GM21447 (cell line): ENCODE measurements at regions not wholly inside any gene's neighbourhood (a gene's known extent, or its start where the extent isn't known, plus 50 kb on each side); places are given as distances from the start of the nearest gene placed in this dataset.

Experiments
- ATAC-seq: cut with Tn5 transposase; IDR thresholded peaks from one replicate; pipeline ENCODE4 v1.9.1; 2021; ENCODE audit not compliant: unreplicated experiment

DNA sequence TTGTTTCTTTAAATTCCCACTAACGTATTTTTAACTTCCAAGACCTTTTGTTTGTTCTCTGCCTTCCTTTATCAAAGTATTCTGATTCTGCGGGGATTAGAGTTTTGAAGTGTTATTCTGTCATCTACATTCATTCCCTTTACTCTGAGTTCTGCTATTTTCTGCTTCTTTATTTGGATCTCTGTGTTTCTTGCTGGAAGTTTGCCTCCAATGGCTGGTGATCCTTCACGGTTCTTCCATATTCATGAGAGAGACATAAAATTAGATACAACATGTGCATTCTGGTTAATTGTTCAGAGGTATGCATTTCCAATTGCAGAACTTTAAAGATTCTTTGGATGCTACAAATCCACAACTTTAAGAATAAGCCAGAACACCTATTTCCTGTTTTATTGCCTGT, 244.7 kb upstream of the ADARB2 start:
- ATAC-seq, result no peak

- no peak for ATAC-seq
Measured at GRCh38 chr10:1980459-1980858, 243.1 kb upstream of the ADARB2 start.

GRCh38 chr10:1978584-1978983, 241.3 kb upstream of the ADARB2 start:
- ATAC-seq, result no peak

DNA sequence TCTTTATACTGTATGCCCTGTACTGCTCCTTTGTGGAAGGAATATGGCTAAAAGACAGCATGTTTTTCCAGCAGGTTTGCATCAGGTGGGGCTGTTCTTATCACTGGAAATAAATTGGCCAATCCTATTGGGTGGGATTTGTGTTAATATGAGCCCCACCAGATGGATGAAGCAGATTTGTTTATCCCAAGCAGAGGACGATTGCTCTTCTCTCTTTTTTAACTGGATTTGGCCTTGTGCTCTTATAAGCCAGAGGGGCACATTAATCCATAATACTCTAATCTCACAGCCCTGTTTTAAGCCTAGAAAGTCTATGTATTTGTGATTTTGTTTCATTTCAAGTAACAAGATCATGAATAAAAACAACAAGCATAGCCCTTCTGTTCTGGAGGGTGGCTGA, 240.1 kb upstream of the ADARB2 start:
- ATAC-seq, result no peak

DNA sequence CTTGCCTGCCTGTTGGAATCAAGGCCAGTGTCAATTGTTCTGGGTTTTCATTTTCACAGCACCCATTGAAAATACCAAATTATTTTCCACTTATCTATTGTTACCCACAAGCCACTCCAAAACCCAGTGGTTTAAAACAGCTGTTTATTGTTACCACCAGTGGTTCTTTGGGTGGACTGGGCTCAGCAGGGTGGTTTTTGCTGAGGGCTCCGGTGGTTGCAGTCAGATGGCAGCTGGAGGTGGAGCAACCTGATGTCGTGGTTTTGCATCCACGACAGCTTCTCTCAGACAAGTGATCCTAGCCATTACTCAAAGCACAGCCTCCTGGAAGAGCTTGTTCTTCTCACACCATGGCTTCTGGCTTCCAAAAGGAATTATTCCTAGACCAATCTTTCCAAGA, 235.1 kb upstream of the ADARB2 start:
- ATAC-seq, result no peak

GRCh38 chr10:1968257-1969033, 231.1 kb upstream of the ADARB2 start:
- no peak for ATAC-seq

DNA sequence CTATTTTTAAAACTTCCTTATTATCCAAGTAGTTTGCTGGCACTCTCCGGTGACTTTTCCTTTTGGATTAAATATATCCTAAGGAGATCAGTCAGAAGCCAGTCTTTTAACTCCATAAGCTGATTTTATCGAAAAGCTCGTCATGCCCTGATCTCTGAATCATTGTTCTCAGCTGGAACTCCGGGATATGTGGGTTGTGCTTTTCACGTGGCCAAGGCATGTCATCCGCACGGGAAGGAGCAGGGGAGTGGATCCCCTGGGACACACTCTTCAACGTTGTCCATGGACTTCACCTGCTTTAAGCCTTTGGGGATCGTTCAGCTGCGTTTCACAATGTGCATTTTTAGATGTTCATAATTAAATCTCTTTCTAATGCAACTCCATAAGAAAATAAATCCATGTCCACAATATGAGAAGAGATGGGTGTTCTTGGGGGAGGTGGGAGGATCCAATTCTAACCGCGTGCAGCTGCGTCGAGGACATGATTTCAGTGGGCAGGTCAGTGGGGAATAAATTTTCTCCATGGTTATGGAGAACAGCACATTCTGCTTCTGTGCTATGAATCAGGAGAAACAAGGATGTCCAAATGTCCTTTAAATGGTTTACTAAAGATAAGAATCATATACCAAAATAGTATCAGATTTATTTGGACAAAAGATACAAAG, 229.5 kb upstream of the ADARB2 start:
- no peak for ATAC-seq

- no peak for ATAC-seq
Measured at GRCh38 chr10:1964476-1964875, 227.2 kb upstream of the ADARB2 start.

DNA sequence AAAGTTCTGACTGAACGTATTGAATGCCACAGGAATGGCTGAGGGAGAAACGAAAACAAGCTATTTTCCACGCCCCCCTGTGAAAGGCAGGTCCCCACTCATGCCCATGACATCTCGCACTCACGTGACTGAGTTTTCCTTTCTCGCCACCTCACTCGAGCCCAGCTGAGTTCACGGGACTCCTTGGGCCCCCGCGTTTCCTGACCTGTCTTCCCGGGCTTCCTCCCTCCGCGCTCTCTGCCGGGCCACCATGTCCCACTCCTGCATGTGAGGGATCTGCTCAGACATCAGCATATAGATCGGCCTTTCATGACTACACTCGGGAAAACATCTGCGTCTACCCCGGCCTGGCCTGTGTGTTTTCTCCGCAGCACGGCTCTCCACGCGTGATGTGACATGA, 226.0 kb upstream of the ADARB2 start:
- ATAC-seq, result no peak

- no peak for ATAC-seq
Measured at GRCh38 chr10:1961989-1962388, 224.7 kb upstream of the ADARB2 start.

- no peak for ATAC-seq
Measured at GRCh38 chr10:1960982-1961381, 223.7 kb upstream of the ADARB2 start.

- ATAC-seq, result no peak
Measured at GRCh38 chr10:1957057-1957456, 219.7 kb upstream of the ADARB2 start.

- ATAC-seq, result no peak
Measured at GRCh38 chr10:1954300-1954699, 217.0 kb upstream of the ADARB2 start.

GRCh38 chr10:1952126-1953095, 215.1 kb upstream of the ADARB2 start:
- ATAC-seq, result no peak

- no peak for ATAC-seq
Measured at GRCh38 chr10:1950803-1951495, 213.6 kb upstream of the ADARB2 start.

DNA sequence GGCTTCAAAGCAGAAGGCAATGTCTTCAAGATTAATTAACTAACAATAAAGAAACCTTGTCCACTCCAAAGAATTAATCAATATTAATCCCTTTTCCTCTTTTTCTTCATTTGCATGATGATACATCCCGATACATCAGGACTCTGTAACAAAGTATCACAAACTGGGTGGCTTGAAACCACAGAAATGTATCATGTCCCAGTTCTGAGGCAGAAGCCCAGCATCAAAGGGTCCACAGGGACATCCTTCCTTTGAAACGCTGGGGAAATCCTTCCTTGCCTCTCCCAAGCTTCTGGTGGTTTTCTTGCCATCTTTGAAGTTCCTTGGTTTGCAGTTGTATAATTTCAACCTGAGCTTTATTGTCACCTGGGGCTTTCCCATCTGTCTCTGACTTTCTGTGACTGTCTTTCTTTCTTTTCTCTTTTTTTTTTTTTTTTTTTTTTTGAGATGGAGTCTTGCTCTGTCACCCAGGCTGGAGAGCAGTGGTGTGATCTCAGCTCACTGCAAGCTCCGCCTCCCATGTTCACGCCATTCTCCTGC, 210.2 kb upstream of the ADARB2 start:
- no peak for ATAC-seq

DNA sequence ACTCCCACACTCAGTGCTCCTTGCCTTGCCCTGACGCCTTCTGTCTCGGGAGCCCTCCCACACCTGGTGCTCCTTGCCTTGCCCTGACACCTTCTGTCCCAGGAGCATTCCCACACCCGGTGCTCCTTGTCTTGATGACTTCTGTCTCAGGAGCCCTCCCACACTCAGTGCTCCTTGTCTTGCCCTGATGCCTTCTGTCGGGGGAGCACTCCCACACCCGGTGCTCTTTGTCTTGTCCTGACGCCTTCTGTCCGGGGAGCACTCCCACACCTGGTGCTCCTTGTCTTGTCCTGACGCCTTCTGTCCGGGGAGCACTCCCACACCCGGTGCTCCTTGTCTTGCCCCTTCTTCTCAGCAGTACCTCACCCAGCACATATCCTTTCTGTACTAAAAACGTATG, 207.2 kb upstream of the ADARB2 start:
- ATAC-seq, result no peak

- no peak for ATAC-seq
Measured at GRCh38 chr10:1942478-1942877, 205.2 kb upstream of the ADARB2 start.

DNA sequence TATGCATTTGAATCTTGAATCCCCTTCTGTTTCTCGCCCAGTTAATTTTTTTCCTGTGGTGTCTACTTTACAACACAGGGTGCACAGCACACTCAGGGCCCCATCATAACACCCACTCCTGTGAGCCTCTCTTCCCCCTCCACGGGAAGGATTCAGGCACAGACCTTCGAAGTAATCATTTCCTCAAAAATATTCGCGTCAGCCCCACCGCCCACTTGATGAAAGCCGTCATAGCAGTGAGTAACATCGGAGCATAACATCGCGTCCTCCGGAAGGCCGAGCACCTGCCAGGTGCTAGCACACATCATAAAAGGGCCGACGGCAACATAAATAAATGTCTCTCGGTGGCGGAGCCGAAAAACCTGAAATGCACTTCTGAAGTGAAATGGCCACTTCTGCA, 201.7 kb upstream of the ADARB2 start:
- no peak for ATAC-seq

- ATAC-seq, result no peak
Measured at GRCh38 chr10:1938317-1938716, 201.0 kb upstream of the ADARB2 start.

GRCh38 chr10:1935912-1936311, 198.6 kb upstream of the ADARB2 start:
- ATAC-seq, result no peak
